Ovary (tissue), 3 donors: ENCODE measurements at regions not wholly inside any gene's neighbourhood (a gene's known extent, or its start where the extent isn't known, plus 50 kb on each side); places are given as distances from the start of the nearest gene placed in this dataset.

Experiments
- POLR2A ChIP-seq: fragments of 450-650 bp; IDR thresholded peaks from one replicate; pipeline ENCODE4 v1.6.1; 2017; ENCODE audit warnings: antibody characterized with exemption, mild to moderate bottlenecking, moderate library complexity
- TF ChIP-seq, protein P1 (sequence below), 3 donors: fragments of 450-650 bp in 2 of 3; fragments of 200-600 bp in 1 of 3; IDR thresholded peaks; one replicate each; pipeline versions ENCODE4 v1.5.1 to v1.8.0; 2016 to 2022; ENCODE audit warnings: antibody characterized with exemption in 3 of 3, mild to moderate bottlenecking in 1 of 3
- donor health status: DM: no; HTN: no; CAD: no.

DNA sequence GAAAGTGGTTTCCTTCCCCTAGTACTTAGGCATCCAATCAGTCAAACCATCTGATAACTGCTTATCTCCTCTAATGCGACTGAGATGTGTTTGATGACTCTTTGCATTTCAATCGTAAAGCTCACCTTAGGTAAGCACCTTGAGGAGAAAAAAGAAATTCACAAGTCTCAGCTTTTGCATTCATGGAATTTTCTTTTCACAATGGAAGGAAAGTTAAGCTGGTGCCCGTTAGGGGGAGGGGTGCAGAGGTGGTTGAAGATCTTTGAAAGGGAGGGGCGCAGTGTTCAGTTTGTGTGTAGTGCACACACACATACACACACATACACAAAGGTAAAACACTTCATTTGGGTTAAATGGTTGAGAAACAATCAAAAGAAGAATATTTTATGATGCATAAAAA, 87.1 kb upstream of the SALL4 start:
- TF ChIP-seq POLR2A = no peak
- TF ChIP-seq, protein P1, sequence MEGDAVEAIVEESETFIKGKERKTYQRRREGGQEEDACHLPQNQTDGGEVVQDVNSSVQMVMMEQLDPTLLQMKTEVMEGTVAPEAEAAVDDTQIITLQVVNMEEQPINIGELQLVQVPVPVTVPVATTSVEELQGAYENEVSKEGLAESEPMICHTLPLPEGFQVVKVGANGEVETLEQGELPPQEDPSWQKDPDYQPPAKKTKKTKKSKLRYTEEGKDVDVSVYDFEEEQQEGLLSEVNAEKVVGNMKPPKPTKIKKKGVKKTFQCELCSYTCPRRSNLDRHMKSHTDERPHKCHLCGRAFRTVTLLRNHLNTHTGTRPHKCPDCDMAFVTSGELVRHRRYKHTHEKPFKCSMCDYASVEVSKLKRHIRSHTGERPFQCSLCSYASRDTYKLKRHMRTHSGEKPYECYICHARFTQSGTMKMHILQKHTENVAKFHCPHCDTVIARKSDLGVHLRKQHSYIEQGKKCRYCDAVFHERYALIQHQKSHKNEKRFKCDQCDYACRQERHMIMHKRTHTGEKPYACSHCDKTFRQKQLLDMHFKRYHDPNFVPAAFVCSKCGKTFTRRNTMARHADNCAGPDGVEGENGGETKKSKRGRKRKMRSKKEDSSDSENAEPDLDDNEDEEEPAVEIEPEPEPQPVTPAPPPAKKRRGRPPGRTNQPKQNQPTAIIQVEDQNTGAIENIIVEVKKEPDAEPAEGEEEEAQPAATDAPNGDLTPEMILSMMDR (IDR thresholded peaks at IDR 0.05) = no peak
